ENCODE measurements at regions not wholly inside any gene's neighbourhood (a gene's known extent, or its start where the extent isn't known, plus 50 kb on each side); places are given as distances from the start of the nearest gene placed in this dataset.
A peak's percentile ranks its signal among the peaks of the same experiment; 100 is the strongest.

DNA sequence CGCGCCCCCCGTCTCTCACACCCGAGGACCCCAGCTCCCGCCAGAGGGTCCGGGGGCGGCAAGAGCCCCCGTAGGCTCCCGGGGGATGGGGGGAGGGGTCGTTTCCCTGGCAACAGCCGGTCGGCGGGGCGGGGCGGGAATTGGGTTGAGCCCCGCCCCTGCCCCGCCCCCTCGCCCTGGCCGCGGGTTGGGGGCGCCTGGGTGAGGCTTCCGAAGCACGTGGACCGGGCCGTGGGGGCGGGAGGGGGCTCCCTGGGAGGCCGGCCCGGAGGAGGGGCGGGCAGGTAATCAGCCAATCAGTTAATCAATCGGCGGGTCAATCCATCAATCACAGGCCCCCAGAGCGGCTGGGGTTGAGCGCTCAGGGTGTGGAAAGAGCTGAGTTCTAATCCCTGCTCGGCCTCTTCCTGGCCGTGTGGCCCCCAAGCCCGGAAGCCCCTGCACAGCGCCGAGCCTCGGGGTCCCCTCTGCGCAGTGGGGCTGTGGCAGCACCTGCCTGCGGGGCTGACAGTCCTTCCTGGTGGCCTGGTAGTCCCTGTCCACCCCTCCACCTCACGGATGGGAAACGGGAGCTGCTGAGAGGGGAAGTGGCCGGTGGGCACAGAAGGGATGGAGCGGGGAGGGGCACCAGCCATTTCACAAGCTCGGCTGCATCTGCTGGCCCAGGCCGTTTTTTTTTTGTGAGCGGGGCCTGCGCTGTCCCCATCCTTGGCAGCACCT is 174.2 kb upstream of the IER5L start:
- intact Hi-C loops (cut with micrococcal nuclease), result no loop called here
- DNase-seq (ENCODE audit: low read depth, low spot score) (no peak), FAIRE-seq (no peak)
- Histone ChIP-seq H3K27me3 (ENCODE audit: control insufficient read depth in 2 of 2, insufficient read depth in 2 of 2, low read length in 2 of 2) (no peaks in the 10 kb centered on the region), H2AFZ (ENCODE audit: low read depth, low read length) (peak overlapping the region; percentile 65), H3K4me1 (ENCODE audit: control insufficient read depth, extremely low read depth, insufficient read depth, low read length) (no peaks in the 10 kb centered on the region), H4K20me1 (replicated peaks; ENCODE audit: control insufficient read depth, extremely low read depth, insufficient read depth, low read length) (no peaks in the 10 kb centered on the region), H3K4me2 (ENCODE audit: insufficient read depth, low read length) (peak overlapping the region; percentile 30), H3K79me2 (ENCODE audit: control insufficient read depth, insufficient read depth, low read length) (no peaks in the 10 kb centered on the region), H3K4me3 (replicated peaks in 1 of 3; ENCODE audit: insufficient read depth in 1 of 3, low read depth in 1 of 3, low read length in 3 of 3) (peak overlapping the region in 2 of 3 experiments; percentile 26 to 35), H3K9ac (replicated peaks; ENCODE audit: extremely low read depth, insufficient read depth, low read length) (no peak overlapping the region), H3K27ac (ENCODE audit: insufficient read depth, low read depth, low read length) (no peak overlapping the region), H3K9me1 (replicated peaks; ENCODE audit: control insufficient read depth, extremely low read depth, insufficient read depth, low read length) (no peaks in the 10 kb centered on the region), H3K9me3 (replicated peaks; ENCODE audit: control insufficient read depth, insufficient read depth, low read length) (no peaks in the 10 kb centered on the region), H3K36me3 (ENCODE audit: control insufficient read depth in 2 of 2, extremely low read depth in 1 of 2, insufficient read depth in 2 of 2, low read length in 2 of 2) (no peaks in the 10 kb centered on the region)
- CTCF ChIA-PET, result interaction anchor here (0.5 kb wide), 1 partner anchor 96 kb away, joined by 3 read pairs; no protein-coding TSS in a partner anchor
- BruUV-seq (replicated peaks), result no TSS peak
- TF ChIP-seq, protein P1, sequence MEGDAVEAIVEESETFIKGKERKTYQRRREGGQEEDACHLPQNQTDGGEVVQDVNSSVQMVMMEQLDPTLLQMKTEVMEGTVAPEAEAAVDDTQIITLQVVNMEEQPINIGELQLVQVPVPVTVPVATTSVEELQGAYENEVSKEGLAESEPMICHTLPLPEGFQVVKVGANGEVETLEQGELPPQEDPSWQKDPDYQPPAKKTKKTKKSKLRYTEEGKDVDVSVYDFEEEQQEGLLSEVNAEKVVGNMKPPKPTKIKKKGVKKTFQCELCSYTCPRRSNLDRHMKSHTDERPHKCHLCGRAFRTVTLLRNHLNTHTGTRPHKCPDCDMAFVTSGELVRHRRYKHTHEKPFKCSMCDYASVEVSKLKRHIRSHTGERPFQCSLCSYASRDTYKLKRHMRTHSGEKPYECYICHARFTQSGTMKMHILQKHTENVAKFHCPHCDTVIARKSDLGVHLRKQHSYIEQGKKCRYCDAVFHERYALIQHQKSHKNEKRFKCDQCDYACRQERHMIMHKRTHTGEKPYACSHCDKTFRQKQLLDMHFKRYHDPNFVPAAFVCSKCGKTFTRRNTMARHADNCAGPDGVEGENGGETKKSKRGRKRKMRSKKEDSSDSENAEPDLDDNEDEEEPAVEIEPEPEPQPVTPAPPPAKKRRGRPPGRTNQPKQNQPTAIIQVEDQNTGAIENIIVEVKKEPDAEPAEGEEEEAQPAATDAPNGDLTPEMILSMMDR (IDR thresholded peaks at IDR 0.05; ENCODE audit: extremely low read depth in 1 of 2, insufficient read depth in 1 of 2, low read depth in 1 of 2, low read length in 2 of 2), result no peak
- no peak for TF ChIP-seq EZH2 (IDR thresholded peaks at IDR 0.05; ENCODE audit: borderline replicate concordance, low read depth, low read length, severe bottlenecking)
- TF ChIP-seq GATA2 (IDR thresholded peaks at IDR 0.05; ENCODE audit: insufficient read depth, insufficient read length, low read depth, low read length), result no peak
- no peak for TF ChIP-seq POLR2AphosphoS5 (IDR thresholded peaks at IDR 0.05; ENCODE audit: insufficient read depth, low read depth, low read length)
- no peak for TF ChIP-seq MYC (IDR thresholded peaks at IDR 0.05; ENCODE audit: low read depth, low read length)
- no peak for TF ChIP-seq JUN (IDR thresholded peaks at IDR 0.05; ENCODE audit: borderline replicate concordance, insufficient read depth, insufficient read length, low read depth)
- TF ChIP-seq FOS (IDR thresholded peaks at IDR 0.05; ENCODE audit: borderline replicate concordance, insufficient read depth, low read length), result no peak
- POLR2A ChIA-PET, result no interaction called here
- dilution Hi-C loops (cut with MboI; ENCODE audit: extremely low pct_ligation_motif_present, low sequenced_read_pairs), result no loop called here

Measured in endothelial cell of umbilical vein (primary cell).